HFF-Myc (cell line): ENCODE measurements at regions not wholly inside any gene's neighbourhood (a gene's known extent, or its start where the extent isn't known, plus 50 kb on each side); places are given as distances from the start of the nearest gene placed in this dataset.

Experiments used
- DNase-seq: peaks from one replicate; pipeline ENCODE4 v3.0.0-alpha.2; 2011; ENCODE audit warnings: low read depth; ENCODE audit errors: extremely low read depth
- H3K4me3 ChIP-seq: replicated peaks from 2 replicates; pipeline ENCODE4 v1.5.1; 2011; ENCODE audit warnings: low read depth, mild to moderate bottlenecking, control low read depth, low read length
- CTCF ChIP-seq: IDR thresholded peaks from 2 replicates; pipeline ENCODE4 v1.5.1; 2012; ENCODE audit warnings: mild to moderate bottlenecking, low read depth, low read length, control low read depth; ENCODE audit errors: missing control alignments

- no peak for TF ChIP-seq CTCF
These were observed 176.2 kb downstream of the WDR11 start for GRCh38 chr10:121027371-121027770.

DNA sequence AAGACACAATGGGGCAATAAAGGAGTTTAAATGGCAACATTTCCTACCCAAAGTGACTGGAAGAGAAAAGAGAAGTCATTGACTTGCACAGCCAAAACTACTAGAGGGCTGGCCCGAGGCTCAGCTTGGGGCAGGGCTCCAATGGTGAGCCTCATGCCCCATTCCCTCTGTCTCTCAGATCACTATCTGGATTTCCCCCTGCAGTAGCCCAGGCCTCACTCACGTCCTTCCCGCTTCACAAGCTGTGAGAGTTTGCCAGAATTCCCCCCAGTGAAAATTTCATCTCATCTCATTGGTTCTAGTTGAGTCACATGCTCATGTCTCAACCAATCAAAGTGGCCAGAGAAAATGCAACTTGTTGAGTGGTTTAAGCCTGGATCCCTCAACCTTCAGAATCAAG is 181.3 kb downstream of the WDR11 start:
- no peak for DNase-seq
- no peak for TF ChIP-seq CTCF

More at GRCh38 chr10:121027371-121027770, 176.2 kb downstream of the WDR11 start:
- no peak for DNase-seq
- H3K4me3 ChIP-seq = no peak overlapping the region

GRCh38 chr10:121033366-121033765 is 182.2 kb downstream of the WDR11 start:
- TF ChIP-seq CTCF = no peak
- no peak overlapping the region for H3K4me3 ChIP-seq
- no peak for DNase-seq

More for the DNA sequence above, 181.3 kb downstream of the WDR11 start:
- H3K4me3 ChIP-seq = no peak overlapping the region

- no peak for TF ChIP-seq CTCF
- no peak overlapping the region for H3K4me3 ChIP-seq
- no peak for DNase-seq
These were observed 185.3 kb downstream of the WDR11 start for GRCh38 chr10:121036431-121036830.

DNA sequence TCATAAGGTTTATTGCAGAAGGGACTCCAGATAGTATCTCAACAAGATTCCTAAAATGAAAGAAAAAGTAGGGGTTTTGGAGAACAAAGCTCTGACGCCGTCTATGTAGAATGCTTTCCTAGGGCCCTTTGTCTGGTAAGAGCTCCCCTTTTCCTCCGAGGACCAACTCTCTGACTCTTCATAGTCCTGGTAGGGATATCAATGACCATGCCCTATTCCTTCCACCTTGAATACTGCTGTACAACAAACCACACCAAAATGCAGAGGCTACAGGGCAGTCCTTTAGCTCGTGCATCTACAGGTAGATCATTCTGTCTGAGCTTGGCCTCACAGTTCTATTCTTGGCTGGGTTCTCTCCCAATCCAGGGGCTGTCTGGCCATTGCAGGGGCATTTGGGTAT is 190.3 kb downstream of the WDR11 start:
- no peak for DNase-seq
- TF ChIP-seq CTCF = no peak
- H3K4me3 ChIP-seq = no peak overlapping the region

DNA sequence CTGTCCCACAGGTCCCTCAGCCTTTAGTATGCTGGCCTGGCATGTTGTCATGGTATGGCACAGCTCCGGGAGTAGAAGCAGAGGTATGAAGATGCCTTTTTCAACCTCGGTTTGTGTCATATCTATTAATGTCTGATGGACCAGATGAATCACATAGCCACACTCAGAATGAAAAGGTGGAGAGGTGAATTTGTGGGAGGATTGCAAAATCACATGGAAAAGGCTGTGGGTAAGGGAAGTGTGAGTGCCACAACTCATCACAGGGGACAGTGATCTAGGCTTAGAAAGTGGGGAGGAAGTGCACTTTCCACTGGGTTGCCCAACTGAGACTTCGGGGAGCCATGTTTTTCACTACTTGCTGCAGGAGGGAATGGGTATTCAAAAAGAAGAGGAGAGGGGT is 190.7 kb downstream of the WDR11 start:
- DNase-seq = no peak
- no peak for TF ChIP-seq CTCF
- no peak overlapping the region for H3K4me3 ChIP-seq

DNA sequence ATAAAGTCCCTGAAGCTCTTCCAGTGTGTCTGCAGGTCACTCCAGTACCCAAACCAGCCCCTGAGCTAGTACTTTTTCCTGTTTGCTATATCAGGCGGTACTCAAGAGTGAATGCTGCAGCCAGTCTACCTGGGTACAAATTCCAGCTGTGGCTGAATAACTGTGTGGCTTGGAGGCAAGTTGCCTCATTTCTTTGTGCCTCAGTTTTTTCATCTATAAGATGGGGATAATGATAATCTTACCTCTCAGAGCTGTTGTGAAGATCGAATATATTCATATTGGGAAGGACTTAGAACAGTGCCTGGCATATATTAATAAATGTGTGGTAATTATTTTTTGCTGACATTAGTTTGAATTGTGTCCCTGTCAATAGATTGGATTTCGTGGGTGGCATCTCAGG is 191.2 kb downstream of the WDR11 start:
- no peak overlapping the region for H3K4me3 ChIP-seq
- no peak for TF ChIP-seq CTCF
- no peak for DNase-seq
